PFSK-1 (cell line): ENCODE measurements at regions not wholly inside any gene's neighbourhood (a gene's known extent, or its start where the extent isn't known, plus 50 kb on each side); places are given as distances from the start of the nearest gene placed in this dataset.
A peak's percentile ranks its signal among the peaks of the same experiment; 100 is the strongest.

Experiments used
- FOXP2 ChIP-seq: optimal IDR thresholded peaks from 2 replicates; pipeline ENCODE3; 2011; ENCODE audit warnings: borderline replicate concordance, control low read depth, inconsistent platforms; ENCODE audit not compliant: insufficient read depth; ENCODE audit errors: extremely low read length, extremely low read depth
- POLR2AphosphoS5 ChIP-seq: IDR thresholded peaks from 2 replicates; pipeline ENCODE4 v1.6.1; 2012; ENCODE audit warnings: low read depth, mild to moderate bottlenecking, control low read depth, low read length, moderate library complexity
- SIN3A ChIP-seq: IDR thresholded peaks from 2 replicates; pipeline ENCODE4 v1.6.1; 2012; ENCODE audit warnings: mild to moderate bottlenecking, low read length, moderate library complexity, borderline replicate concordance; ENCODE audit not compliant: insufficient read depth
- TAF1 ChIP-seq: IDR thresholded peaks from 2 replicates; pipeline ENCODE4 v1.6.1; 2012; ENCODE audit warnings: low read length, control low read depth, borderline replicate concordance; ENCODE audit not compliant: insufficient read depth
- TF ChIP-seq, protein P1 (sequence below), 2 experiments: IDR thresholded peaks; 2 replicates each; pipeline versions ENCODE4 v1.6.1 to v1.8.0; 2011 to 2012; ENCODE audit warnings: low read depth in 2 of 2, low read length in 2 of 2, control low read depth in 1 of 2, inconsistent platforms in 1 of 2, mild to moderate bottlenecking in 1 of 2, moderate library complexity in 1 of 2; ENCODE audit not compliant: insufficient read depth in 1 of 2

DNA sequence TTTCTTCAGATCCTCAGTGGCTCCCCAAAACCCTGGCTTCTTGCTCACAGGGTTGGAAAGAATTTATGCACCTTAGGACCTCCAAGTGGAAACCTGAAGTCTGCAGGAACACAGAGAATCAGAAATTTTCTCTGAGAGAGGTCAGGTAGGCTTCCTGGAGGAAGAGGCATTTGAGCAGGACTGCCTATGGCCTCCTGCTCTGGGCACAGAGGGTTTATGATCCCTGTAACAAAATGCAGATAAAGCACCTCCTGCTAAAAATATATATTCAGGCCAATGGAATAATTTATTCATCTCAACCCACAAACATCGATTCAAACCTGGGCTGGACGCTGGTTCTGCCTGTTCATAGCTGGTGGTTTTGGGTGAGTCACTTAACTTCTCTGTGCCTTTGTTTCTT lies 68.1 kb upstream of the FGF3 start:
- no peak for TF ChIP-seq POLR2AphosphoS5
- TF ChIP-seq, protein P1, sequence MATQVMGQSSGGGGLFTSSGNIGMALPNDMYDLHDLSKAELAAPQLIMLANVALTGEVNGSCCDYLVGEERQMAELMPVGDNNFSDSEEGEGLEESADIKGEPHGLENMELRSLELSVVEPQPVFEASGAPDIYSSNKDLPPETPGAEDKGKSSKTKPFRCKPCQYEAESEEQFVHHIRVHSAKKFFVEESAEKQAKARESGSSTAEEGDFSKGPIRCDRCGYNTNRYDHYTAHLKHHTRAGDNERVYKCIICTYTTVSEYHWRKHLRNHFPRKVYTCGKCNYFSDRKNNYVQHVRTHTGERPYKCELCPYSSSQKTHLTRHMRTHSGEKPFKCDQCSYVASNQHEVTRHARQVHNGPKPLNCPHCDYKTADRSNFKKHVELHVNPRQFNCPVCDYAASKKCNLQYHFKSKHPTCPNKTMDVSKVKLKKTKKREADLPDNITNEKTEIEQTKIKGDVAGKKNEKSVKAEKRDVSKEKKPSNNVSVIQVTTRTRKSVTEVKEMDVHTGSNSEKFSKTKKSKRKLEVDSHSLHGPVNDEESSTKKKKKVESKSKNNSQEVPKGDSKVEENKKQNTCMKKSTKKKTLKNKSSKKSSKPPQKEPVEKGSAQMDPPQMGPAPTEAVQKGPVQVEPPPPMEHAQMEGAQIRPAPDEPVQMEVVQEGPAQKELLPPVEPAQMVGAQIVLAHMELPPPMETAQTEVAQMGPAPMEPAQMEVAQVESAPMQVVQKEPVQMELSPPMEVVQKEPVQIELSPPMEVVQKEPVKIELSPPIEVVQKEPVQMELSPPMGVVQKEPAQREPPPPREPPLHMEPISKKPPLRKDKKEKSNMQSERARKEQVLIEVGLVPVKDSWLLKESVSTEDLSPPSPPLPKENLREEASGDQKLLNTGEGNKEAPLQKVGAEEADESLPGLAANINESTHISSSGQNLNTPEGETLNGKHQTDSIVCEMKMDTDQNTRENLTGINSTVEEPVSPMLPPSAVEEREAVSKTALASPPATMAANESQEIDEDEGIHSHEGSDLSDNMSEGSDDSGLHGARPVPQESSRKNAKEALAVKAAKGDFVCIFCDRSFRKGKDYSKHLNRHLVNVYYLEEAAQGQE (IDR thresholded peaks at IDR 0.05; ENCODE audit: insufficient read depth in 1 of 2, low read depth in 2 of 2, low read length in 2 of 2), result no peak

DNA sequence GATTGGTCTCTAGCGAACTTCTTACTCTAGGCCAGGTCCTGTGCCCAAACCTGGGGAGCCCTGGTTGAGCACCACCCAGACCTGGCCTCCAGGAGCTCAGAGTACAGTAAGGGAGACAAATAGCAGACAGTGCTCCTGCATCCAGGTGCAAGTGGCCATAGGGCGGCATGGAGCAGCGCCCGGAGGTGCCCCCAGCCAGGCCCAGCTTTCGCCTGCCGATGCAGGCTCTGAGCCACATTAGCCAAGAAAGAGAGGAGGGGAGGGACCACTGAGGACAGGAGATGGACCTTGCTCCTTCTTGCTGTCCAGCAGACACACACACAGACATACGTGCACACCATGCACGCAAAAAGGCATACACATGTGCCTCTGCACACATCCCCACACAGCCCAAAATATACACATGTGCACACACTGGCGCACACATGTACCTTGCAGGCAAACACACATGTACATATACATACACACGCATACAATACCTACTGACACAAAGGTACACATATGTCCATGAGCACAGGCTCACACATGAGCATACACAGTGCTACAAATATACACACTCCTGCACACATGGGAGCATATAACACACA lies 68.7 kb upstream of the FGF3 start:
- TF ChIP-seq, protein P1 (IDR thresholded peaks at IDR 0.05; ENCODE audit: insufficient read depth in 1 of 2, low read depth in 2 of 2, low read length in 2 of 2), result no peak
- TF ChIP-seq POLR2AphosphoS5 (no peak), SIN3A (no peak), TAF1 (no peak), FOXP2 (no peak)

DNA sequence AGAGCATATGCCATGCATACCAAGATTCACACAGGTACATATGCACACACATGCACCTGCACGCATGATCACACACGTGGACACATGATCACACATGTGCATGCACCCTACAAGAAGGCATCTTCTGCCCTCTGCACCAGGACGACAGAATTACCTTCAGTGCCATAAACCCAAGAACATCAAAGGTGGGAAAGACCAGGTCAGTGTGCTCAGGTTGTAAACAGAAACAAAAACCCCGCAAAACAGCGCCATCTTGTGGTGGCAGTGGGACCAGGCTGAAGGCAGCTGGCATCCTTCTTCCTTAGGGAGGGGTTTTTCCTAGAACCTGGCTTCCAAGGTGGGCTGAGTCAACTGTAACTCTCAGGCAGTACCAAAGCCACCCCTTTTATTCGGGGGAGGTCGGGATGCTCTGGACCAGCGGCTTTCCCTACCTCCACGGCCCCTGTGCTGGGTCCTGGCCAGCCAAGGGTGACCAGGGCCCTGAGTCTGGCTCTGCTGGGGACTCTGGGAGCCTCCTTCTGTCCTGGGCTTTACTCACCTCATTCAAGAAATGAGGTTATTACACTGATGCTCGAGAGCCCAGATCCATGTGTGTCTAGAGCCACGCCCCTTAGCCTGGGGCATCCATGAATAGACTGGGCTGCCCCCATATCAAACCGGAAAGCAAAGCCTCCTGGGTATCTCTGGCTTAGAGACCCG lies 69.4 kb upstream of the FGF3 start:
- no peak for TF ChIP-seq SIN3A
- peak; percentile 50 for TF ChIP-seq FOXP2
- no peak for TF ChIP-seq POLR2AphosphoS5
- TF ChIP-seq TAF1, result no peak
- TF ChIP-seq, protein P1 (IDR thresholded peaks at IDR 0.05; ENCODE audit: insufficient read depth in 1 of 2, low read depth in 2 of 2, low read length in 2 of 2), result no peak

DNA sequence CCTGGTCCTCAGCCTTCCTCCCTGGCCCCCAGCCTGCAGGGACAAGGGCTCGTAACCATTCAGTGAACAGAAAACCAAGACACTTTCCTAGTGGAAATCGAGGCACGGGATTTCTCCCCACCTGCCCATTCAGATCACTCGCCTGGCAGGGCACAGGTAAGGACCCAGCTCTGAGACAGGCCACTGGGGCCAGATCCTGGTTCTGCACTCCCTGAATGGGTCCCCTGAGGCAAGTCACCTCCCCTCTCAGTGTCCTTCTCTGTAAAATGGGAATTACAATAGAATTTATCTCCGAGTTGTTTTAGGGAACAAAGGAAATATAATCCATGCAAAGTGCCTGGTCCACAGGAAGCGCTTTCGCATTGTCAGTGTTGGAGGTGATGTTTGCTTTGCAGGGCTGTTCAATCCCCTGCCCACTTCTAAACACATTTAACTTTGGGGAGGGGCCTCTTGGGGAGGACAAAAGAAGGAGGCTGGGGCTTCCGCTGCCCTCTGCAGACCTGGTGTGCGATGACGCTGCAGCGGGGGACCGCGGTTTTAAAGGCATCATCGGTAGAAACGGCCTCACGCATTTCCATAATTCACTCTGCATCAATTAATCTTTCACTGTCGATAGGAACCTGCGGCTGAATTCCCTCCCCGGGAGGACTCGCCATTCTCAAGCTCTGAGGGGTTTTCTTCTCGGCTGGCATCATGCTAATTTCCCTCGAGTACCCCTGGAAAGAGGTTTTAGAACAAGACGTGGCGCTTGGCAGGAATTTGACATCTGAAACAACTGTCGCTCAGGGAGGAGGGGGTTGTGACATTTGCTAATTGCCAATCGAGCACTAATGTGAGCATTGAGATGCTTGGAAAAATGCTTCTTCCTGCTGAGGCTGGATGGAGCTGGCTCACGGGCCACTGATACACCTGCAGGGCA lies 70.4 kb upstream of the FGF3 start:
- TF ChIP-seq SIN3A, result no peak
- no peak for TF ChIP-seq FOXP2
- TF ChIP-seq, protein P1 (IDR thresholded peaks at IDR 0.05; ENCODE audit: insufficient read depth in 1 of 2, low read depth in 2 of 2, low read length in 2 of 2), result no peak
- no peak for TF ChIP-seq POLR2AphosphoS5
- no peak for TF ChIP-seq TAF1
